Stimulated activated CD4-positive, alpha-beta T cell treated with anti-CD3 and anti-CD28 coated beads, TNF-alpha, amount 100 ng/mL, for 48 hours (primary cell): ENCODE measurements at regions not wholly inside any gene's neighbourhood (a gene's known extent, or its start where the extent isn't known, plus 50 kb on each side); places are given as distances from the start of the nearest gene placed in this dataset.

Experiments used
- DNase-seq, 3 donors: peaks; one replicate each; pipeline ENCODE4 v3.0.0-alpha.2; 2020; ENCODE audit warnings: low read depth in 3 of 3

- DNase-seq = no peak
Measured at GRCh38 chr6:15039136-15039535, 206.7 kb upstream of the JARID2 start.

- DNase-seq = no peak
Measured at GRCh38 chr6:15042938-15043337, 202.9 kb upstream of the JARID2 start.

GRCh38 chr6:15044146-15044882 is 201.6 kb upstream of the JARID2 start:
- DNase-seq = no peak

- no peak for DNase-seq
Measured at GRCh38 chr6:15044948-15045347, 200.9 kb upstream of the JARID2 start.

- DNase-seq = no peak
Measured at GRCh38 chr6:15046751-15047150, 199.1 kb upstream of the JARID2 start.

GRCh38 chr6:15048367-15048766 is 197.5 kb upstream of the JARID2 start:
- DNase-seq = no peak

- no peak for DNase-seq
Measured at GRCh38 chr6:15058200-15059061, 187.4 kb upstream of the JARID2 start.

GRCh38 chr6:15061180-15061641 is 184.7 kb upstream of the JARID2 start:
- no peak for DNase-seq

- DNase-seq = no peak
Measured at GRCh38 chr6:15061908-15062515, 183.9 kb upstream of the JARID2 start.

GRCh38 chr6:15062516-15063252 is 183.2 kb upstream of the JARID2 start:
- no peak for DNase-seq

- no peak for DNase-seq
Measured at GRCh38 chr6:15063253-15063853, 182.5 kb upstream of the JARID2 start.

- no peak for DNase-seq
Measured at GRCh38 chr6:15065261-15065989, 180.4 kb upstream of the JARID2 start.

- DNase-seq = no peak
Measured at GRCh38 chr6:15066089-15066758, 179.6 kb upstream of the JARID2 start.

GRCh38 chr6:15073344-15073789 is 172.5 kb upstream of the JARID2 start:
- no peak for DNase-seq

GRCh38 chr6:15073883-15074465 is 171.9 kb upstream of the JARID2 start:
- no peak for DNase-seq

GRCh38 chr6:15074806-15075205 is 171.1 kb upstream of the JARID2 start:
- DNase-seq = no peak

- DNase-seq = no peak
Measured at GRCh38 chr6:15076565-15076964, 169.3 kb upstream of the JARID2 start.

- DNase-seq = no peak
Measured at GRCh38 chr6:15077006-15077405, 168.9 kb upstream of the JARID2 start.

- no peak for DNase-seq
Measured at GRCh38 chr6:15077961-15078360, 167.9 kb upstream of the JARID2 start.
